DND-41 (cell line): ENCODE measurements at regions not wholly inside any gene's neighbourhood (a gene's known extent, or its start where the extent isn't known, plus 50 kb on each side); places are given as distances from the start of the nearest gene placed in this dataset.

Source experiments
- ATAC-seq: fragments of 200-7000 bp; cut with Tn5 transposase; 3 replicates; pipeline ENCODE4 v1.9.1; 2021; ENCODE audit warnings: low read depth; ENCODE audit not compliant: insufficient read depth
- DNase-seq: peaks from one replicate; pipeline ENCODE4 v3.0.0-alpha.2; 2020
- H2AFZ ChIP-seq: 2 replicates; pipeline ENCODE4 v1.6.0; 2012; ENCODE audit warnings: low read depth, low read length
- H3K27ac ChIP-seq: 2 replicates; pipeline ENCODE4 v1.5.1; 2012; ENCODE audit warnings: low read length, inconsistent platforms
- H3K27me3 ChIP-seq: fragments of 200-600 bp; sonication (generic); 2 replicates; pipeline ENCODE4 v1.6.0; 2012; ENCODE audit warnings: low read length, mild to moderate bottlenecking, inconsistent platforms; ENCODE audit not compliant: insufficient read depth, poor library complexity
- H3K36me3 ChIP-seq: 2 replicates; pipeline ENCODE4 v1.5.1; 2012; ENCODE audit warnings: low read length, inconsistent platforms; ENCODE audit not compliant: insufficient read depth
- H3K4me1 ChIP-seq: 2 replicates; pipeline ENCODE4 v1.5.1; 2012; ENCODE audit warnings: mild to moderate bottlenecking, low read length; ENCODE audit not compliant: insufficient read depth
- H3K4me2 ChIP-seq: 2 replicates; pipeline ENCODE4 v1.6.0; 2012; ENCODE audit warnings: mild to moderate bottlenecking, moderate library complexity, low read length, inconsistent platforms; ENCODE audit not compliant: insufficient read depth
- H3K4me3 ChIP-seq, 2 experiments: fragments of 200-600 bp in 1 of 2; shearing (Covaris generic) in 1 of 2; 2 replicates each; pipeline ENCODE4 v1.5.1; 2012 to 2016; ENCODE audit warnings: inconsistent platforms in 2 of 2, low read length in 2 of 2, mild to moderate bottlenecking in 2 of 2, low read depth in 1 of 2, moderate library complexity in 1 of 2
- H3K79me2 ChIP-seq: 2 replicates; pipeline ENCODE4 v1.6.0; 2012; ENCODE audit warnings: low read length, inconsistent platforms; ENCODE audit not compliant: insufficient read depth
- H3K9ac ChIP-seq: 2 replicates; pipeline ENCODE4 v1.6.0; 2012; ENCODE audit warnings: low read depth, mild to moderate bottlenecking, inconsistent platforms, low read length, moderate library complexity
- H3K9me3 ChIP-seq: 2 replicates; pipeline ENCODE4 v1.5.1; 2012; ENCODE audit warnings: low read length, moderate library complexity, mild to moderate bottlenecking, inconsistent platforms; ENCODE audit not compliant: insufficient read depth, severe bottlenecking
- H4K20me1 ChIP-seq: 2 replicates; pipeline ENCODE4 v1.6.0; 2012; ENCODE audit warnings: low read length; ENCODE audit not compliant: insufficient read depth
- CTCF ChIP-seq: IDR thresholded peaks from 2 replicates; pipeline ENCODE4 v1.5.1; 2012; ENCODE audit warnings: borderline replicate concordance, low read length, moderate library complexity, mild to moderate bottlenecking; ENCODE audit not compliant: poor library complexity, severe bottlenecking; ENCODE audit errors: extremely low read depth
- EZH2 ChIP-seq: IDR thresholded peaks from 3 replicates; pipeline ENCODE4 v1.6.1; 2012; ENCODE audit warnings: borderline replicate concordance, low read depth, mild to moderate bottlenecking, moderate library complexity, low read length, inconsistent platforms; ENCODE audit not compliant: severe bottlenecking

- ATAC-seq (no peak), DNase-seq (no peak)
- TF ChIP-seq EZH2 (no peak), CTCF (no peak)
- Histone ChIP-seq H3K79me2 (no peaks in the 10 kb centered on the region), H3K9me3 (no peaks in the 10 kb centered on the region), H4K20me1 (no peaks in the 10 kb centered on the region), H2AFZ (no peak overlapping the region), H3K4me3 (no peak overlapping the region), H3K36me3 (no peaks in the 10 kb centered on the region), H3K27ac (no peak overlapping the region), H3K4me2 (no peak overlapping the region), H3K9ac (no peak overlapping the region), H3K27me3 (no peaks in the 10 kb centered on the region), H3K4me1 (no peaks in the 10 kb centered on the region)
Measured at GRCh38 chr3:30449290-30449632, 157.1 kb upstream of the TGFBR2 start.

- no peak for ATAC-seq
Measured at GRCh38 chr3:30452446-30452845, 154.0 kb upstream of the TGFBR2 start.

GRCh38 chr3:30453360-30454039 is 152.9 kb upstream of the TGFBR2 start:
- H2AFZ ChIP-seq, result no peak overlapping the region
- DNase-seq, result no peak
- no peaks in the 10 kb centered on the region for H3K9me3 ChIP-seq
- H3K4me1 ChIP-seq, result peaks cover 8% of the 10 kb centered on the region; the same call in 1 of the 2 replicates
- no peak for ATAC-seq
- no peaks in the 10 kb centered on the region for H3K27me3 ChIP-seq
- no peak overlapping the region for H3K27ac ChIP-seq
- H3K4me3 ChIP-seq, result no peak overlapping the region
- no peaks in the 10 kb centered on the region for H3K79me2 ChIP-seq
- H3K36me3 ChIP-seq, result no peaks in the 10 kb centered on the region
- no peak overlapping the region for H3K9ac ChIP-seq
- H4K20me1 ChIP-seq, result no peaks in the 10 kb centered on the region
- H3K4me2 ChIP-seq, result no peak overlapping the region
- no peak for TF ChIP-seq CTCF
- TF ChIP-seq EZH2, result no peak

More at GRCh38 chr3:30452446-30452845, 154.0 kb upstream of the TGFBR2 start:
- no peak for DNase-seq
- Histone ChIP-seq H3K27ac (no peak overlapping the region), H4K20me1 (no peaks in the 10 kb centered on the region), H3K9me3 (no peaks in the 10 kb centered on the region), H3K4me3 (no peak overlapping the region), H3K36me3 (no peaks in the 10 kb centered on the region), H2AFZ (no peak overlapping the region), H3K4me2 (no peak overlapping the region), H3K27me3 (no peaks in the 10 kb centered on the region), H3K4me1 (peaks cover 8% of the 10 kb centered on the region; the same call in 1 of the 2 replicates), H3K9ac (no peak overlapping the region), H3K79me2 (no peaks in the 10 kb centered on the region)
- TF ChIP-seq EZH2, result no peak
- no peak for TF ChIP-seq CTCF
